Esophagus squamous epithelium (tissue), 4 donors: ENCODE measurements at regions not wholly inside any gene's neighbourhood (a gene's known extent, or its start where the extent isn't known, plus 50 kb on each side); places are given as distances from the start of the nearest gene placed in this dataset.

Source experiments
- POLR2A ChIP-seq, 4 donors: fragments of 450-650 bp; IDR thresholded peaks; one replicate each; pipeline ENCODE4 v1.6.1; 2017; ENCODE audit warnings: antibody characterized with exemption in 4 of 4, mild to moderate bottlenecking in 4 of 4, moderate library complexity in 3 of 4
- TF ChIP-seq, protein P1 (sequence below), 6 experiments: fragments of 450-650 bp in 4 of 6; fragments of 200-600 bp in 2 of 6; sonication (generic) in 2 of 6; IDR thresholded peaks; one replicate each; pipeline ENCODE4 v1.5.1; 2016 to 2019; ENCODE audit warnings: antibody characterized with exemption in 6 of 6, mild to moderate bottlenecking in 4 of 6, moderate library complexity in 4 of 6

DNA sequence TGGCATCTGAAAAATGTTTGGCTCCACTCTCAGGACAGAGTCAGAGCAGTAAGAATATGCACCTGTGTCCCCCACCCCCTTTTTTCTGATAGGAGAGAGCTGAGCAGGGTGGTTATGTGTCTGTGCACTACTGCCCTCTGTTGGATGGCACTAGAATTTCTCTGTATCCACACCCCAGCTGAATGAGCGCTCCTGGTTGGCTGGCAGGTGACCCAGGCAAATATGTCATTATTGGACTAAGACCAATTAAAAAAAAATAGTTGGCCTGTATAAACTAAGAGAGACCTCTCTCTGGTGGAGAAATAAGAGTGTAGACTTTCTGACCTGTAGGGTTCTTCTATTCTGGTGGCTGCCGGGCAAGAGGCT lies 107.0 kb downstream of the PTCSC3 start:
- TF ChIP-seq, protein P1, sequence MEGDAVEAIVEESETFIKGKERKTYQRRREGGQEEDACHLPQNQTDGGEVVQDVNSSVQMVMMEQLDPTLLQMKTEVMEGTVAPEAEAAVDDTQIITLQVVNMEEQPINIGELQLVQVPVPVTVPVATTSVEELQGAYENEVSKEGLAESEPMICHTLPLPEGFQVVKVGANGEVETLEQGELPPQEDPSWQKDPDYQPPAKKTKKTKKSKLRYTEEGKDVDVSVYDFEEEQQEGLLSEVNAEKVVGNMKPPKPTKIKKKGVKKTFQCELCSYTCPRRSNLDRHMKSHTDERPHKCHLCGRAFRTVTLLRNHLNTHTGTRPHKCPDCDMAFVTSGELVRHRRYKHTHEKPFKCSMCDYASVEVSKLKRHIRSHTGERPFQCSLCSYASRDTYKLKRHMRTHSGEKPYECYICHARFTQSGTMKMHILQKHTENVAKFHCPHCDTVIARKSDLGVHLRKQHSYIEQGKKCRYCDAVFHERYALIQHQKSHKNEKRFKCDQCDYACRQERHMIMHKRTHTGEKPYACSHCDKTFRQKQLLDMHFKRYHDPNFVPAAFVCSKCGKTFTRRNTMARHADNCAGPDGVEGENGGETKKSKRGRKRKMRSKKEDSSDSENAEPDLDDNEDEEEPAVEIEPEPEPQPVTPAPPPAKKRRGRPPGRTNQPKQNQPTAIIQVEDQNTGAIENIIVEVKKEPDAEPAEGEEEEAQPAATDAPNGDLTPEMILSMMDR (IDR thresholded peaks at IDR 0.05): peak in 5 of 6 experiments; percentile 35 to 67 (median 42)
- TF ChIP-seq POLR2A (IDR thresholded peaks at IDR 0.05): no peak
